HG03135 (cell line): ENCODE measurements at regions not wholly inside any gene's neighbourhood (a gene's known extent, or its start where the extent isn't known, plus 50 kb on each side); places are given as distances from the start of the nearest gene placed in this dataset.

Experiments used
- ATAC-seq: cut with Tn5 transposase; IDR thresholded peaks from one replicate; pipeline ENCODE4 v1.9.1; 2021; ENCODE audit warnings: mild to moderate bottlenecking, moderate library complexity; ENCODE audit not compliant: unreplicated experiment

DNA sequence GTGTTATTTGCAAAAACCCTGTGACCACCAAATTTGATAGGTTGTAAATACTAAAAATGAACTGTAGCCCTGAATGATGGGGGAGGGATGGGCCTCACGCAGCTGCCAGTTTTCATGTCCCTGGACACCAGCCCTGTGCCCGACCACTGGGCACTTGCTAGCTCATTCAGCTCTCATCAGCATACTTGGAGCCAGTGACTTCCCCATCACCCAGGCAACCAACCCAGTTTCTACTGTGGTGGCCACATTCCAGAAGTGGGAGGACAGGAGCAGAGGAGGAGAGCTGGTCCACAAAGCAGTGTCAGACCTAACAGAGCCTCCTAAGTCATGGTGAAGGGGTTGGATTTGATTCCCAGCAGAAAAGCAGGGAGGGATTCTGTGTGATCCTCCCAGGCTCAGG lies 128.2 kb downstream of the CPEB2 start:
- no peak for ATAC-seq

DNA sequence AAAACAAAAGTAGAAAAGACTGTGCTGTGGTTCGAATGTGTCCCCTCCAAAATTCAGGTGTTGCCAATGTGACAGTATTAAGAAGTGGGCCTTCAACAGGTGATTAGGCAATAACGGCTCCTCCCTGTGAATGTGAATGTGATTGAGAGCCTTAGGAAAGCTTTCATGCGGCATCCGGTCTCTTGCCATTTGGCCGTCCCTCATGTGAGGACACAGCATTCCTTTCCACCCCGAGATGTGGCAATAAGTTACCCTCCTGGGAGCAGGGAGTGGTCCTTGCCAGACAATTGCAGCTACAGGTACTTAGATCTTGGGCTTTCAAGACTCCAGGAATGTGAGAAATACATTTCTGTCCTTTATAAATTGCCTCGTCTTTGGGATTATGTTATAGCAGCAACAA lies 129.3 kb downstream of the CPEB2 start:
- ATAC-seq, result no peak

DNA sequence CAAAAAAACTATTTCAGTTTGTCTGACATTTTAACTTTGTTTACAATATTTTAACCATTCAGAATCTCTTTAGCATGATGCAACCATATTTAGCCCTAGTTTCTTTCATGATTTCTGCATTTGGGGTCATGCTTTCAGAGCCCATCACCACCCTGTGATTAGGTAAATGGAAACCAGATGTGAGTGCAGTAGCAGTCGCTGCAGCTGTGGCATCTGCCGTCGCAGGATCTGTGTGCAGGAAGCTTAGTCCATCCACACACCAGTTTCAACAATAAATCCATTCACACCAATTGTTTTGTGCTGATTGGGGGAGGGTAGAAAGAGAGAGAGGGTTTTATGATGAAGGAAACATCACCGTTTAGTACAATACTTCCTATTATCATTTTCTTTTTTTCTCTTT lies 130.5 kb downstream of the CPEB2 start:
- ATAC-seq, result no peak

GRCh38 chr4:15139599-15139998 lies 137.3 kb downstream of the CPEB2 start:
- no peak for ATAC-seq

GRCh38 chr4:15142201-15142600 lies 139.9 kb downstream of the CPEB2 start:
- ATAC-seq, result no peak

GRCh38 chr4:15143551-15143950 lies 141.3 kb downstream of the CPEB2 start:
- ATAC-seq, result no peak

- ATAC-seq, result no peak
Observed at GRCh38 chr4:15144249-15144966, 142.1 kb downstream of the CPEB2 start.

- no peak for ATAC-seq
Observed at GRCh38 chr4:15144967-15145295, 142.7 kb downstream of the CPEB2 start.

DNA sequence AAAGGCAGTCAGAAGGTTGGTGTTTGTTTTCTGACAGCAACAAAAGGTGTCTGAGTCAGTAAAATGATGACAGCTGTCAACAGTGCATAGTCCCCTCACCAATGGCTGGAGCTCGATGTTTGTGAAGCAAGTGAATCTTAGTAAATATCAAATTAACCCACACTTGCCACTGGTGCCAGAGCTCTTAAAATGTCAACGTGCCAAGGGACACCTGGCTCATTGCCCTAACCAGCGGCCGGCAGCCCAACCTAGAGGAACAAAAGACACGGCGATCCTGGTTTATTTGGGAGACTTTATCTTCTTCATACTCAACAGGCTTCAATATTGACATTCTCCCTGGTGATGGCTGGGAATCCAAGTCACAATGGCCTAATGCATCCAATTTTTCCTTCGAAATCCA lies 143.4 kb downstream of the CPEB2 start:
- ATAC-seq, result no peak

DNA sequence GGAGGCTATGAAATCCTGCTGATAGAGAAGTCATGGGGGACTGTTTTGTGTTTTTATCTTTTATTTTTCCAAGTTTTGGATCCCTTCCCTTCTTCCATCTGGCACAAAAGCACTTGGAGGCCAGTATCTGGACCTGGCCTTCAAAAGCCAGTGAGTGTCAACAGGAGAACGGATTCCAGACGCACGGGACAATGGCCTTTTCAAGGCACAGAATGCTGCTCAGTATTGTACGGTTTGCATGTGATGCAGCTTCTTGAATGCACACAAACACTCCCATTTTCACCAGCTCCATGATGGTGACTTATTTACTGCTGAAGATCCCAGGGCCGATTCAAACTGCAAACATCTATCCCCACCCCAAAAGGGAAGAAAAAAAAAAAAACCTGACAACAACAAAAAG lies 145.4 kb downstream of the CPEB2 start:
- no peak for ATAC-seq

DNA sequence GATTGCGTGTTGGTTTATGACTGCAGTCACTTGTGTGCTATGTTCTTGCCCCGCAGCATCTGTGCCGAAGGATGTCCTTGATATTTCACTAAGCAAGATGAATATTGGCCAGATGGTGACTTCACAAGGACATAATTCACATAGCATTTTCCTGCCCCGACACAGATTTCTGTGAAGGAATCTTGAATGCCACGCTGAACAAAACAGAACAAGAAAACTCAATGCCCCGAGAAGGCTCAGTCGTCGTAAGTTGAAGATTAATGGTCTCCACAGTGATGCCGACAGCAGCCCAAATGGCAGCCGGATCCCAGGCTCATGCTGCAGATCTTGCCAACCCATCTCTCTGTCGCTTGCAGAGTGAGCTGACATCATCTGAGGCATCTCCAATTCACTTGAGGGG lies 145.9 kb downstream of the CPEB2 start:
- no peak for ATAC-seq

DNA sequence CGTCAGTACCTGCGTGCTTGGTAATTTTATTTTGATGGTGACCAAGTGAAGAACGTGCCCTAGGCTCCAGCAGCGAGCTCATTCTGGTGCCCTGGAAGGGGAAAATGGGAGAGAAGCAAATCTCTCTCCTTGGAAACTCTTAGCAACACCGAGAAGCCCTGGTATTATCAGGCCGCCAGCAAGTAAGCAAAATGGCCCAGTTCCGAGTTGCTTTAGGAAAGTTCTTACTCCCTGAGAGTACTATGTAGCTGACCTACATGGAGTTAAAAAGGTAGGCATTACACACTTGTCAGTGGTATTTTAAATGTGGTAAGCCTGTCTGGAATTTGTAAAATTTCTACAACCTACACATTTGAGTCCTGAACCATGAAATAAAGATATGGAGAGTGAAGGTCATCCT lies 146.4 kb downstream of the CPEB2 start:
- ATAC-seq, result no peak

GRCh38 chr4:15149234-15149838 lies 147.1 kb downstream of the CPEB2 start:
- peak; percentile 61 for ATAC-seq

DNA sequence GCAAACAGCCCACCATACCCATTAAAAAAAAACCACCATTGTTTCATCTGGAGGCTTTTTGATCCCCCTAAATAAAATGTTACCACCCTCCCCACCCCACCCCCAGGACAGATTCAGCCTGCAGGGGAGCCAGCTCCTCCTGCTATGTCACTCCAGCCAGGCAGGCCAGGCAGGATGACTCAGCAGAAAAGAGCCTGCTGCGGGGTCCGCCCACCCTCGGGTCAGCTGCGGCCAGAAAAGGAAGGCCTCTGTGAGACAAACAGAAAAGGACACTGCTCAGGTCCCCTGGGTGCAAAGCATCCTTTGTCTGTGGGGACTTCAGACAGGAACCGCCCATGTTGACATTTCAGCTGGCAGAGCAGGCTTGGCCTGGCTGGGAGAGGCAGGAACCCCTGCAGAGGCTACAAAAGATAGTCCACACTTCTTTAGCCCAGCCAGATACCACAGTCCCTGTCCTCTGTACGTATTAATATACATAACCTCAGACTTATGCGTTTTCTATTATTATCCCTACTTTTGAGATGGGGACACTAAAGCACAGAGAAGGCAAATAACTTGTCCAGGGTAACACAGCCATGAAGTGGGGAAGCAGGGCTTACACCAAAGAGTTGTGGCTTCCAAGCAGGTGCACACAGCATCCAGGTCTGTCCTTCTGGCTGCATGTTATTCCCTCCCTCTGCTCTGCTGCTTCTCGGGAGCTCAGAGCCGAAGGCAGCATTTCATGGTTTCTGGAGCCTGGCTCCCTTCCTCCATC lies 147.7 kb downstream of the CPEB2 start:
- ATAC-seq, result peak; percentile 55

- no peak for ATAC-seq
Observed at GRCh38 chr4:15150631-15151030, 148.3 kb downstream of the CPEB2 start.

DNA sequence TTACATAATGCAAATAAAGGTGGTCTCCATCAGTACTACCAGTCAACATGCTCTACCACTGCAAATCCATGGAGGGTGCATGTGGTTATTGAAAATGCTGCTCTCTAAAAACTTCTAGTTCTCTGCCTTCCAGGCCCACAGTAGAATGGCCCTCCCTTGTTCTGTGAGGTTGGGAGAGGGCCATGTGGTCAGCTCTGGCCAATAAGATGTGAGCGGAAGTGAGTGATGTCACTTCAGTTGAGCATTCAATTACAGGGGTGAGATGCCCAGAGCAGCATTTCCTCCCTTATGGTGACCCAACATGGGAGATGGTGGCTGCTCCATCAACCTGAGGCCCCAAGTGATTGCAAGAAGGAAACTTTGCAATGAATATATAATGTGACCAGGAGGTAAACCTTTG lies 148.8 kb downstream of the CPEB2 start:
- no peak for ATAC-seq

DNA sequence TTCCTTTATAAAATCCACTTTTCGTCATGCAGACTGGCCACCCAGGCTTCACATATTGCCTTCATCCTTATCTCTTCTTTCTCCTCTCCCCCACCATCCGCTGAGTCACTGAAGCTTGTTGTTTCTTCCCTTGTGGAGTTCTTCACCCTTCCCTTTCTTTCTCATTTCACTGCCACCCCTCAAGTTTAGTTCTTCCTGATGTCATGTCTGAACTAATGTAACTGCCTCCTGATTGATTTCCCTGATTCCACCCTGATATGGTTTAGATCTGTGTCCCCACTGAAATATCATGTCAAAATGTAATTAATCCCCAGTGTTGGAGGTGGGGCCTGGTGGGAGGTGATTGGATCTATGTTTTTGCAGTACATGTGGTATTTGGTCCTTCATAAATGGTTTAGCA lies 151.4 kb downstream of the CPEB2 start:
- no peak for ATAC-seq

DNA sequence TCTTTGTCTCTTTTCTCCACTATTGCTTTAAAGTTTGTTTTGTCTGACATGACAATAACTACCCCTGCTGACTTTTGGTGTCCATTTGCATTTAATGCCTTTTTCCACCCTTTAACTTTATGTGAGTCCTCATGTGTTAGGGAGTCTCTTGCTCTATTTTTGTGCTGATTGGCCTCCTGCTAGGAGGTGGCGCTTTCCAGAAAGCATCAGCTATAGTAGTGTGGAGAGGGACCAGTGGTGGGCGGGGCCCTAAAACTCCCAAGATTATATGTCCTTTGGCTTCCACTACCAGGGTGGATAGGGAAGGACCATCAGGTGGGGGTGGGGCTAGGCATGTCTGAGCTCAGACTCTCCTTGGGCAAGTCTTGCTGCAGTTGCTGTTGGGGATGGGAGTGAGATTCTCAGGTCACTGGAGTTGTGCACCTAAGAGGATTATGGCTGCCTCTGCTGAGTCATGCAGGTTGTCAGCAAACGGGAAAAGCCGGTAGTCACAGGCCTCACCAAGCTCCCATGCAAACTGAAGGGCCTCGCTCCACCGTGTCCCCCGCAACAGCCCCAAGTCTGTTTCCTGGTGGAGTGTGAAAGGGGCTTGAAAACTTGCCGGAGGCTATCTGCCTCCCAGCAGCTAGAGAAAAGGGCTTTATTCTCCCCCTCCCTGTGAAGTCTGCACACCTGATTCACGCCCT lies 156.3 kb downstream of the CPEB2 start:
- ATAC-seq, result no peak

DNA sequence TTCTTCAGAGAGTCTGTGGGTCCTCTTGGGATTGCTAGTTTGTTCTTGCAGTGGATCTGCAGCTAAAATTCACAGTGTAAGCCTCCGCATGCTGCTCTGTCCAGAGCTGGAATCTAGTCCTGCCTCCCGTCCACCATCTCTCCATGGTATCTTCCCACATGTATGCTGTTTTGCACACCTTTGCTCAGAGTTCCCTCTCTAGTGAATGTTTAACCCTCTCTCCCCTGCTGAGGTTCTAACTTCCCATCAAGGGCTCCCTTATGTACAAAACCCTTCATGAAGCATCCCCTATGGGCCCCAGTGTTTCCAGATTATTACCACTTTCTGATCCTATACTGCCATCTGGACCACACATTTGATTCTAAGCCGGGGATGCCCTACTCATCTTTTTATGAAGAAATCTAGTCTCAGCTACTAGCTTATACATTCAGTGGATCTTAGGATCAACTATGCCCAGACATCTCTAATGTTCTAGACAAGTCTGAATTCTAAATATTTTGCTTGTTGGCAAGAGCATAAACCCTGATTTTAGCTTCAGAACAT lies 157.3 kb downstream of the CPEB2 start:
- ATAC-seq, result no peak

- ATAC-seq, result no peak
Observed at GRCh38 chr4:15161439-15161838, 159.2 kb downstream of the CPEB2 start.

- no peak for ATAC-seq
Observed at GRCh38 chr4:15162046-15162445, 159.8 kb downstream of the CPEB2 start.
